Superior temporal gyrus (tissue), 1 donor: ENCODE measurements at regions not wholly inside any gene's neighbourhood (a gene's known extent, or its start where the extent isn't known, plus 50 kb on each side); places are given as distances from the start of the nearest gene placed in this dataset.

ENCODE experiments used
- DNase-seq: peaks from one replicate; pipeline ENCODE4 v3.0.0-alpha.2; 2016; ENCODE audit errors: extremely low spot score

DNA sequence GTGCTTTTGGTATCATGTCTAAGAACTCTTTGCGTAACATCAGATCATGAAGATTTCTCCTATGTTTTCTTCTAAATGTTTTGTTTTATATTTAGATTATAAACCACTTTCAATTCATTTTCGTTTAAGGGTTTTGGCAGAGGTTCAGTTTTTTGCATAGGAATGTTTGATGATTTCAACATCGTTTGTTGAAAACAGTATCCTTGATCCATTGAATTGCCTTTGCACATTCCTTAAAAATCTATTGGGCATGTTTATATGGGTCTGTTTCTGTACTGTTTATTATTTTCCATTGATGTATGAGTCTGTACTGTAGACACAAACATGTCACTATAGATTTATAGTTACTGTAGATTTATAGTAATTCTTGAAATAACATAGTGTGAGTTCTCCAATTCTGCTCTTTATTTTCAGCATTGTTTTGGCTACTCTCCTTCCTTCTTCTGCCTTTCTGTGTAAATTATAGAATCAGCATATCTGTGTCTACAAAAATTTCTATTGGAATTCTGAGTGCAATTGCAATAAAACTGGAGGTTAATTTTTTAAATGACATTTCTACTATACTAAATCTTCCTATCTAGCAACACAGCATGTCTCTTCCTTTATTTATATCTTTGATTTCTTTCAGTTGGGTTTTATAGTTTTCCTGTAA is 374.0 kb downstream of the SV2B start:
- no peak for DNase-seq

DNA sequence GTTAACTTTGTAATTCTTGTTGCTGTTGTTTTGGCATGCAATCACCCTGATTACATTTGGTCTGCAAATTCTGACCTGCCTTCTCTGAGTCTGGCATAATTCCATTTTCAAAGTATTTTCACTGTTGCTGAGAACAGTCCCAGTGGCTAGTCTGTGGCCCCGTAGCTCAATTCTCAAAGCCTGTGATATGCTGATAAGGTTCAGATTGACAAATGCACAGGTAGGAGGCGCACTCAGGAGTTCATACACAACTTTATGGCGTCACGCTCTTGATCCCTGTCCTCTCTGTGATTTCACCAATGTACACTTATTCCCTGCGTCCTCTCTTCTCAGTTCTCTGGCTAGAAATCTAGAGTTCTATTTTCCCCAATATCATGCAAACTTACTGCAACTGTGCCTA is 376.6 kb upstream of the SLCO3A1 start:
- DNase-seq = no peak

DNA sequence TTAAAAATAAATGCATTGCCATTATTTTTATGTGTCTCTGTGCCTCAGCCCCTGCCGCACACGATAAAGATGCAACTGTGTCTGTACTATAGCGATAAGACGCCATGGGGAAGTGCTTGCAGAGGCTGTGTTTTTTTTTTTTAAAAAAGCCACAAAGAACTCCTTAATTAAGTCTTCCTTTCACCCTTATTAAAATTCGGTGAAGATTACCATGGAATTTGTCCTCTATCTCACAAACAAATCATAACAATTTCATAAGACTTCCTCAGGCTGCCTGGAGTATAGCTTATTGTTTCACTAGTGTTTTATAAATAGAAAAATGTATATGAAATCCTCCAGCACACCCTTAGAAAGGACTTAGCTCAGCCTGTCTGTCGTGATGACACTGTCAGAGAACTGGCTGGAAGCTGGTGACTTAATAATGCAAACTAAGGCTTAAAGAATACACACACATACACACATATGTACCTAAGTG is 374.8 kb upstream of the SLCO3A1 start:
- DNase-seq = no peak

DNA sequence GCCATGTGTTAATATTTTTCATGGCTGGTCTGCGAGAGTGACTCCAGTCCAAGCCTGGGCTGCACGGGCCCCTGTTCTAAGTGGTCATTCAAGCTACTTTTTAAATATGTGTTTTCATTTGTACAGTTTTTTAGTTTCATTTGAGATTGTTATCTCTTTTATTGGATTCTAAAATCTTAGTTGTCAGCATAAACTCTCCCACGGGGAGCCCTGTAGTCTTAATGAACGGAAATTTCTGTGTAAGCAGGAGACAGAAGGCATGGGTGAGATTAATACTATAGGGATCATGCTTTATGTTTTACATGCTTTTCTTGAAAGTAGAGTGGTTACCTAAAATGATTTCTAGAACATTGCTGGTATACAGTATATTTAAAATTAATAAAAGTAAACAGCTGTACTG is 373.1 kb upstream of the SLCO3A1 start:
- DNase-seq = no peak

DNA sequence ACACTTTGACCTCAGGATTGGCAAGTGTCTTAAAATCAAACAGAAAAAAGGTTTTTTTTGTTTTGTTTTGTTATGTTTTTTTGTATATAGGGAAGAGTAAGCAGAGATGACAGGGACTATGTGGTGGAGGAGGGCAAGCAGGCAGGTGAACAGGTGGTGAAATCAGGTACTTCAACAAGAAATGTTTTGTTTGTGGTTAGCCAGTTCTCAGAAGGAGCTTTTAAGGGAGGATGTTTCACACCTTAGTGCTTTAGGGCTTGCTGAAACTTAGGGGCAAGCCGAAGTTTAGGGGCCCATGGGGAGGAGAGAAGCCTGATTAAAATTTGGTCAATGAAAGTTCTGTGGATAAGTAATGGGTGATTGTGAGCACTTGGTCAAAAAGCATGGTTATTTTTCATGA is 370.7 kb upstream of the SLCO3A1 start:
- DNase-seq = no peak

DNA sequence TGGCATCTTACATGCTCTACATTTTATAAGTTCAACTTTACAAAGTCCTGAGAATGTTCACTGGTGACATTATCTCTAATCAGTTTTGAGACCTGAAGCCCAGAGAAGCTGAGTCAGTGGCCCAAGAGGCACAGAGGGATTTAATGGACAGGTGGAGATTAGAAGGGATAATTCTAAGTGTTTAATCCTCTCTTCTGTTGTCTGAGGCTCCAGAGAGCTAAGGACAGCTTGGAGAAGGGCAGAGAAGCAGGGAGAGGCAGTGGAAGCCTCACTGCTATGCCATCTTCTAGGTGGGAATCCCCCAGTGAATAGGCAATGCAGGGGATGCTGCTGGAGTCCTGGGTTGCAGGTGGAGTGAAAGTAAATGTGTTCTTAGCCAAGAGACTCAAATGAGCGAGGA is 369.4 kb upstream of the SLCO3A1 start:
- DNase-seq = no peak

DNA sequence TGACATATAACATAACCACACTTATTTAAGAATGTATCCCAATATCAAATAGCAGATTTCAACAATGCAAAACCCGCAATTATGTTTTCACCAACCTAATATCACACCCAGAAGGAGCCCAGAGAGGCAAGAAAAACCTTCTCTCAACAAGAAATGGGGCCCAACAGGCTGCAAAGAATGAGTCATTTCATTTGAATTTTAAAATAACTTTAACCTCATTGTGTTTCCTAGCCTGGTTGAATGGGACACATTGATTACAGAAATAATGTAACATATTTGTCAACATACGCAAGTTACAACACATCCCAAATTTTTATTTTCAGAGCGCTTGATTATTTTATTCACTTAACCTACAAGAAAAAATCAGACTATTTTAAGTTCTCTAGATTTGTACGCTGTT is 365.1 kb upstream of the SLCO3A1 start:
- no peak for DNase-seq

DNA sequence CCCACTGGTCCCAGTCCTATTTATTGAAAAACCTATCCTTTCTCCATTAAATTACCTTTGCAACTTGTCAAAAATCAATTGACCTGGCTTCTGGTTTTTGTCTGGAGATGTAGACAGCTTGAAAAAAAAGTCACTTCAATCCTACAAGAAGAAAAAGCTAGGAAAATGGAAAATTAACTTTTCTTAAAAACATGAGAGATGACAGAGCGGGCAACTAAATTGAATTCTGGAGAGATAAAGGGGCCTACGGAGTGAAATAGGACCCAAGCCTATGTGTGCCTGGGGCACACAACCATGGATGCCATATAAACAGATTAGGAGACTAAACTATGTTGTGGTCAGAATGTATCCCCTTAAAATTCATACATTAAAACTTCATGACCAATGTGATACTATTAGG is 363.3 kb upstream of the SLCO3A1 start:
- no peak for DNase-seq

DNA sequence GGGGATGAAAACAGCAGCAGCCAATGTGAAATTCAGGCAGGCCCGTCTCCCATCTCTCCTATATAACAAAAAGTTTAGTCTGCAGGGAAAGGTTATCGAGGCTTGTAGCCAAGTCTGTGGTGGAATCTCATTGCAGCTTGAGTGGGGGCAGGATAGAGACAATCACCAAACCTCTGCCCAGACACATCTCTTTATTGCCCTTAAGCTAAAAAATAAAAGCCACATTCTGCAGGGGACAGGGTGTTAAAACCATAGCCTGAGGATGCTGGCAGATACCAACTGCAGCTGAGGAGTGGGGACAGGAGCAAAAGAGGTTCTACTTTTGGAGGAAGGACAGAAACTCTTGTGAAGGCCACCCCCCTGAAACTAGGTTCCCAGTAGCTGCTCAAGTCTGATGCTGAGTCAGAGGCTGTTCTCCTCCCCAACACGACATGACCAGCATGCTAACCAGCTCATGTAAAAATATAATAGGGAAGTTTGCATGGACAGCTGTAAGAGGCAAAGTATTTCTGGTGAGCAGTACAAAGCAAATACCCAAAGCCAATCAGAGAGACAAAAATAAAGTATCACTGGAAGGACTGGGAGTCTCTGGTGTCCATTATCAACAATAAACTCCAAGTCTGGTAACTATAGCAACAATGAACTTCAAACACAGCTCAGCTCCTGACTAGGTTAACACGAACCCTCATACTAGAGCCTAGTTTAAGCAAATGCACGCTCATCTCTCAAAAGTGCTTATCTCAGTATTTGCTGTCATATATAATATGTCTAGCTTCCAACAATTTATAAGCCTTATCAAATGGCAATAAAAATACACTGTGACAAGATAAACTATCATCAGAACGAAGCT is 362.2 kb upstream of the SLCO3A1 start:
- DNase-seq = no peak

DNA sequence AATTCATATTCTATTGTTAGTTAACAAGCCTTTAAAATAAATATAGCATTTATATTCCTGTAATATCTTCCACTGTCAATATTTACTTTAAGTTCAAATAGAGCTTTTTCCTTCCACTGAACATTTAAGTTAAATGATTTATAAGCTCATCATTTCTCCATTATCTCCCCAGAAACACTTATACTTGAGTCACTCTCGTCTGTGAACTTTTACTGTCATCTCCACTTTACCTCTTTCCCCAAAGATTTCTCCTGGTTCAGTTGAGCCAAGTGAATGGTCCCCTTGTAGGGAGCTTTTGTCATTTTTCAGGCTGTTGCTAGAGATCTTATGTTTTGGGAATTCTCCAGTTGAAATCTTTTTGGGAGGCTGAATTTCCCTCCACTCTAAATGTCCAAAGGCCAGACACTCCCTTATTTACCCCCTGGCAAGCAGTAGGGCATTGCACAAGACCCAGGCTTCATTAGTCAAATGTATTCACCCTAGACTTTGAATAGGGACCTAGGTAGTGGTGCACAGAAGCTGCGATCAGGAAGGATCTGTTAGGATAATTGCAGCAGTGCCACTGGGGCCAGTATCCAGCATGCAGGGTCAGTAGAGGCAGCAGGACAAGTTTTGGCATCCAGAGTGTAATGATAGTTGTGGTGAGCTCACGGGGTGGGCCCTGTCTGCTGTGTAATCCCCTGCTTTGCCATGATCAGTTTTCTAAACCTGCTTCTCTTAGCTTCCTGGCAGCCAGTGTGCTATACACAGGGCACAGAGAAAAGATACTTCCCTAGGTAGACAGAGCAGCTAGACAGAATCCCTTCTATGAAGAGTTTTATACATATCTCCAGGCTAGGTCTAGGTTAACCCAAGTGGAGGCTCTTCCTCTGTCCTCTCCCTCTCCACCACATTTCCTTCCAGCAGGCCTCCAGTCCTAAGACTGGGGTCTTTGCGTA is 356.5 kb upstream of the SLCO3A1 start:
- no peak for DNase-seq

DNA sequence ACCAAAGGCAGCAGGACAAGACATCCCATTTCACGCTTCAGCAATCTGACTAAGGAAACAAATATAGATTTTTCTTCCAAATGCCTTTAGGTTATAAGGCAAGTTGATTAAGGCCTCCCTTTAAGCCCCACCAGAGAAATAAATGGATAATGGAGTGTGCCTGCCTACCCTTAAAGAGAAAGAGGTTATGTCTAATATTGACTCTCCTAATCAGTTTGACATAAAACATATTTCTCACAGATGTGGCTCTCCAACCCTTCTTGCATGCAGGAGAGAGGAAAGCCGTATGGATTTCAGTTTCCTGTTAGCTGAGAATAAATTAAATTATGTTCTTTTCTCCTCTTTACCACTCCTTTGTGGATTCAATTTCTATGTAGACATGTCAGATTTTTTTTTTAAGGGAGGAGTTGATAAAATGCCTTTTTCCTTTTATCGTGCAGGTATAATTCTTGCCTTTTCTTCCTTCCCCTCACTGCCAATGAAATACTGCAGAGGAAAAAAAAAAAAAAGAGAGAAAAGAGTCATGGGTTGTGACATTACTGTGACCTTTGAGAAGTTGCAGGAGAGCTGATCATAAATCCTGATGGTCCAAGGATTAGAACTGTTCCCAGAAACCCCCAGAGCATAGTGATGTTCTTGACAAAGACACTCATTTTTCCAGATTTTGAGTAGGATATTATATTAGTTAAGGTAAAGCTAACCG is 355.3 kb upstream of the SLCO3A1 start:
- DNase-seq = no peak

DNA sequence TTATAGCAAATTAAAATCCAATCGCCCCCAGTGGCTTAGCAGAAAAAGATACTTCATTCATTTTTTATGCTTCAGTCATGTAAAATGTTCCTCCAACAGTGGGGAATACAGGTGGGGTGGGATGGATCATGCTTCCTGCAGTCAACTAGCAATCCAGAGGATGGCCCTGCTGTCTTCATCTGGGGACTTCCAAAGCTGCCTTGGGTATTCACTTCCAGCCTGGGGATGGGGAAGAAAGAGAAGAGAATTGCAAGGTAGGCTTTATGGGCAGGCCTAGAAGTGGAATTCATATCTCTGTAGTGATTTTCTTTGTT is 354.8 kb upstream of the SLCO3A1 start:
- no peak for DNase-seq

DNA sequence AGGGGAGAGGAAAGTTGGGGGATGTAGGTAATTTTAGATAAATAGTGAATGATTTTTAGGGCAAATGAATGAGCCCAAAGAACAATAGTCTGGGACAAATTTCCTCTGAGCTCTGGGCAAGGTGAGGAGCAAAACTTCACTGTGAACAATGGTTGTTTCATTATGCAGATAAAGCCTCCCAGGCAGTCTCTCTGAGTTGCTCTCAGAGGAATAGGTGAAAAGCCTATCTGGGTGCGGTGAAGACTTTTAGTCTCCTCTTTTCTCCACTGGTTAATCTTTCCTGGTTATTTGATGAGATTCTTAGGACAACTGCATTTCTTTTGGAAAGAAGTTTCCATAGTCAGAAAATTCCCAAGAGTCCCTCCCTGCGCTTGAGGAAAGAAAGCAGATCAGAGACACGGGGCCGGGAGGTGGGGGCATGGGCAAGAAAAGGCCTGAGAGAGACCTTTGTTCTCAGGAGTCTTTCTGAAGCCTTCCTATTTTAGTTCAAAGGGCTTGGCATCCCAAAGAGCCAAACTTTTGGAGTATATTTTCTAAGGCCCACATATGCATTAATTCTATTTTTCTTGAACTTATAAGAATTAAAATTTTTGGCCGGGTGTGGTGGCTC is 353.6 kb upstream of the SLCO3A1 start:
- no peak for DNase-seq

DNA sequence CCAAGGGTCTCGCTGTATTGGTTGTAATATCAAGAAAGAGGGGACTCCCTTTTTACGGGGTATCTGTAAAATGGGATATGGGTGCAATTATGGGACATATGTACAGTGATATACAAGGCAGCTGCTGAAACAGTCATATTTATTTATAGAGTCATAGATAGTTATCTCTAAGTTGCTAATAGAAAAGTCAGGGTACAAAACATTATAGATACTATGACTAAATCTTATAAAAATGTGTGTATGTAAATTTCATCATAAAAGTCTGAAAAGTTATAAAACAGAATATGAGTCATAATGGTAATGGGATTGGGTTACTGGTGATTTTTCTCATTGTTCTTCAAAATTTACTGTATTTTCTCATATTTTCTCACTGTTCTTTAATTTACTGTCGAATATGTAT is 344.9 kb upstream of the SLCO3A1 start:
- no peak for DNase-seq

DNA sequence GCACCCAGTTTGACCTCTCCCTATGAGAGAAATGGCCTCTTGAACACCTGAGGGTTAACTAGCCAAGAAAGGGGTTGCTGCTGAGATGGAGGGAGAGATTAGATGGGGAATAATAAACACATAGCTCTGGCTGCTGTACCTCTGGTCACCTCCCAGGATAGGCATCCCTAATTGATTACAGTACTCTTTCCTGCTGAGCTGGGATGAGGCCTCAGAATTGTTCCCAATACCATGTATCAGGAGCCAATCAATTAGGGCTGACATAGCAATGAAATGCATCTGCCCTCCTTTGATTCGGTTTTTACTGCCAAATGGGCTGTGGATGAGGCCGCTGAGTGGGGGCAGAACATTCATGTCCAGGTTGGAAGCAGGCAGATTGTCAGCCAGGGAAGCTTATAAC is 339.4 kb upstream of the SLCO3A1 start:
- DNase-seq = no peak

DNA sequence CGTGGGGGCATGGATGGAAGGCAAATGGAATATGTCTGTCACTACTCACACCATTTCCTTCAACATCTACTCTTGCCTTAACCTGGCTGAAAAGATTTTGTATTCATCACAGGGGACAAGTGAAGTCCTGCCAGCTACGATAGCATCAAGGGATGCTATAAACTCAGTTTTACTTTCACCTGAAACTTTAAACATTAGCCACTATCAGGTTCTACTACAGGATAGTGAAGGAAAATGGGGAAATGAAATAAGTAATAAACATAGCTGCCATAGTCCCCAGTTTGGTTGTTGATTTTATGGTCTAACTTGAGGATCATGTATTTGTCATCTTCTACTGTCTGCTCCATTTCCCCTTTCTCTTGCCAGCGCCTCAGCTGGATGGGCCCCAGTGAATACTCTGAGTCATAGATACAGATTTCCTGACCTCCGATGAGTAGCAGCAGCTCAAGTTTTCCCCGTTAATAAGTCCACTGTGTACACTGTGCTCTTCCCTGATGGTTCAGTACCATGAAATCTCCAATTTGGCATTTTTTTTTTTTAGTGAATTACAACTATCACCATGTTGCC is 338.2 kb upstream of the SLCO3A1 start:
- DNase-seq = no peak

DNA sequence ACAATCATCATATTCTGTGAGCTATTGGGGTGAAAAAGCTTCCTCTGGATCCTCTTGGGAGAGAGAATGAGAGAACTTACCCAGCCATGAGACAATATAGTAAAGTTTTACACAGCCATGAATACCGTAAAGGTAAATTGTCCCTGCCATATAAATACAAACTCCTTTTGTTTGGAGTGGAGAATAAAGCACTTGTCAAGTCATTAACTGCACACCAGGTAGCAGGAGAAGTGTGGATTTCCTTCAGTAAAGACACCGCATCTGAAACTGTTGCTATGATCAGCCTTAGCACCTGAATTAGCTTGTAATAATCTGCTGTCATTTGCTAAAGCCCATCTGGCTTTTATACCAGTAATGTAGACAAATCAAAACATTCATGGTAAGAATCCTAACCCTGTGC is 336.6 kb upstream of the SLCO3A1 start:
- DNase-seq = no peak

DNA sequence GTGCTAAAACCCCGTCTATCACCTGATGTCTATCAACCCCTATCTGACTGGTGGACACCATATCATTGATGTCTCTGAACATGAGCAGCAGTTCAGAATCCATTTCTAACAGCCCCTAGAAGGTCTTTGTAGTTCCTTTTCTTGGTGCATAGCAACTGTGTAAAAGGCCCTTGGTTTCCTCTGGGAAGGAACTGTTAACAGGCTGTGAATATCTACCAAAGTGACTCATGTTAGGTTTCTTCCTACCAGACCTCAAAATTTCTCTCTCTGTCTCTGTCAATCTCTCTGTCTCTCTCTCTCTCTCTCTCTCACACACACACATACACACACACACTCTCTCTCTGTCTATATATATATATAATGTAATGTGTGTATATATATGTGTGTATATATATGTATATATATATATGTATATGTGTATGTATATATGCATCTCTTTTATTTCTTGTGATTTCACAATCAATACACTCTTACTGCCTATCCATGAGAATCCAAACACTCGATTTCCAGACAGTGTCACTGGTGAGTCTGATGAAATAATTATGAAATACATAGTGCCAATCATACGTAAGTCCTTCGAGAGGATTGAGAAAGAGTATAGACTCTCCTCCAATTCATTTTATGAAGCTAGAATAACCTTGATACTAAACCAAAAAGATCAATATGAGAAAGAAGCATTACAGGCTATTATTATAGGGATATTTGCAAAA is 335.9 kb upstream of the SLCO3A1 start:
- DNase-seq = no peak

DNA sequence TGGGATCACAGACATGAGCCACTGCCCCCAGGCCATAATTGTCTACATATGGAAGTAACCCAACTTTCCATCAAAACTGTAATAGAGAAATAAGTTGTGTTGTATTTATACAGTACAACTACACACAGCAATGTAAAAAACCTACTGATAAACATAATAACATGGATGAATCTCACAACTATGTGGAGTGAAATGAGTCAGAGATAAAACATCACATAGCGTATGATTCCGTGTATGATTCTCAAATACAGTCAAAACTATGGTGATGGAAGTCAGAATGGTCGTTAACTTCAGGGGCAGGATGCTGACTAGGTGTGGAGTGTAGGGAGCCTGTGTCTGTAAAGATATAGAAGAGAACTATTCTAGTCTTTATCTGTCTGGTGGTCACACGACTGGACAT is 332.7 kb upstream of the SLCO3A1 start:
- no peak for DNase-seq

DNA sequence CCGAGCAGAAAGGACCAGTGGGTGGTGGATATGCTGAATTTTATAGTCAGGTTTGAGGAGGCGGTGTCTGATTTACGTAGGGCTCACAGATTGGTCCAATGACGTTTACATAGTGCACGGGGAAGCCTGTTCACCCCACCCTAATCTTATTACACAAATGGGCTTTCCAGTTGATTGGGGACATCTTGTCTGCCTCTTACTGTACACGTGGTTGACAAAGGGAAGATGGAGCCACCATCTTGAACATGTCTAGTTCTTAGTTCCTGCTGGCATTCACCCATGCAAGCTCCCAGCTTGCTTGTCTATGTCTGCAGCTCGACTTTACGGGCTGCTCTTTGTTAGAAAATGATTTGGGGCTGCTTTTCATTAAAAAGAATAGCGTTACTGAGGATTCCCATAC is 332.0 kb upstream of the SLCO3A1 start:
- DNase-seq = no peak
